KOPT-K1 (cell line): ENCODE measurements at regions not wholly inside any gene's neighbourhood (a gene's known extent, or its start where the extent isn't known, plus 50 kb on each side); places are given as distances from the start of the nearest gene placed in this dataset.
A peak's percentile ranks its signal among the peaks of the same experiment; 100 is the strongest.

Experiments
- H3K27ac ChIP-seq: fragments of 200-600 bp; sonication (generic); 2 replicates; pipeline ENCODE4 v1.5.1; 2016; ENCODE audit warnings: antibody characterized with exemption, mild to moderate bottlenecking, low read depth, low read length; ENCODE audit not compliant: poor library complexity, severe bottlenecking
- H3K36me3 ChIP-seq: fragments of 200-600 bp; sonication (generic); 2 replicates; pipeline ENCODE4 v1.5.1; 2017; ENCODE audit warnings: antibody characterized with exemption, mild to moderate bottlenecking, low read length, moderate library complexity; ENCODE audit not compliant: insufficient read depth
- H3K9me3 ChIP-seq: fragments of 200-600 bp; sonication (generic); 2 replicates; pipeline ENCODE4 v1.5.1; 2017; ENCODE audit warnings: antibody characterized with exemption, low read length, mild to moderate bottlenecking; ENCODE audit not compliant: insufficient read depth, poor library complexity, severe bottlenecking

- no peaks in the 10 kb centered on the region for H3K36me3 ChIP-seq
- H3K27ac ChIP-seq: no peak overlapping the region
- peaks cover 18% of the 10 kb centered on the region for H3K9me3 ChIP-seq
These were observed 241.4 kb downstream of the LACC1 start for GRCh38 chr13:44120849-44121755.

DNA sequence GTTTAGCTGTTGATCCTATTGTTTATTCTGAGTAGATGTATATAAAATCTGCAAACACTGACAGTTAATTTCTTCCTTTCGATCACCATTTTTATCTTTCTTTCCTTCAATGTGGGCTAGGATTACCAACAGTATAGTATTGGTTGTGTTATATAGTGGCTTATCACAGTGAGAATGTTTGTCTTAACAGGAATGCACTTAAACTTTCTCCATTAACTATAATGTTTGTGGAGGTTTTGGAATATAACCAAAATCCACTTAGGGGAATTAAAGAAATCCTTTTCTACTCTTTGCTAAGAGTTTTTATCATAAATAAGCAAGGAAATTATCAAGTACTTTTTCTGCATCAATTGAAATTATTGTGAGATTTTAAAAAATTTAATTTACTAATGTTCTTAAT, 244.6 kb downstream of the LACC1 start:
- Histone ChIP-seq H3K36me3 (no peaks in the 10 kb centered on the region), H3K27ac (no peak overlapping the region), H3K9me3 (peaks cover 18% of the 10 kb centered on the region)

DNA sequence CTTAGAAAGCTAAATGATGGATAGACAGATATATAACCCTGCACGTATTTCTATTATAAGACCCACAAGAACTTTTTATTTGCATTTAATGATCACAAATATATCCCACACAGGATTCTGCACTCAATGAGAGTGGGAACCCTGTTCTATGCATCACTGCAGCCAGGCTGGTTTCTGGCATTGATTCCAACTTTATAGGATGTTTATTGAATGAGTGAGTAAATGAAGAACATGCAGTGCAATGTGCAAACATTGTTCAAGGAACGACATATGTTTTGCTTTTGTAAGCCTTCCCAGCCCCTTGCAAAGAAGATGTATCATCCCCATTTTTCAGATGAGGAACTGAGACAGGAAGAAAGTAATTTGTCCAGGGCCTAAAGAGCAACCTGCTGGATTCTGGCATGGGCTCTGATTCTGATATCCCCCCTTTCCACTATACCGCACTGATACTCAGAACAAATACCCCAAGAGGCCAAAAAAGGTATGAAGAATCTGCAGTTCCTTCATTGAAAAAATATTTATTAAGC, 246.3 kb downstream of the LACC1 start:
- H3K36me3 ChIP-seq: no peaks in the 10 kb centered on the region
- H3K9me3 ChIP-seq: peaks cover 18% of the 10 kb centered on the region
- no peak overlapping the region for H3K27ac ChIP-seq

GRCh38 chr13:44128552-44129001, 245.0 kb upstream of the SERP2 start:
- H3K9me3 ChIP-seq: peaks cover 8% of the 10 kb centered on the region
- no peaks in the 10 kb centered on the region for H3K36me3 ChIP-seq
- H3K27ac ChIP-seq: no peak overlapping the region

DNA sequence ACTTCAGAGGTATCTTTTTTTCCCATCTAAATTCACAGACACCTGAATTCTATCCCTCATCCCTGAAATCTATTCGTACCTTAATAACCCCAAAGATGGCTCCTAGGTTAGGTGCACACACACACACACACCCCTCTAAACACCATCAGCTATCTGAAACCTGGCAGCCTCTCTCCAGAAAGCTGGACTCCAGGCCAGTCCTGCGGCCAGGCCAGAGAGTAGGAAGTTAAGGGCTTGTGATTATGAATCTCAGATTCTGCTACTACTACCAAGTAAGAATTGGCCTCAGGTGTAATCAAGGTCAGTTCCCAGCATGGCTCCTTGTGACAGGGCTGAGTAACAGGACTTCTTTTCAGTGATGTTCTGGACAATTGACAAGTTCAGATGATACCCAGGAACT, 244.2 kb upstream of the SERP2 start:
- Histone ChIP-seq H3K36me3 (no peaks in the 10 kb centered on the region), H3K9me3 (no peaks in the 10 kb centered on the region), H3K27ac (no peak overlapping the region)

DNA sequence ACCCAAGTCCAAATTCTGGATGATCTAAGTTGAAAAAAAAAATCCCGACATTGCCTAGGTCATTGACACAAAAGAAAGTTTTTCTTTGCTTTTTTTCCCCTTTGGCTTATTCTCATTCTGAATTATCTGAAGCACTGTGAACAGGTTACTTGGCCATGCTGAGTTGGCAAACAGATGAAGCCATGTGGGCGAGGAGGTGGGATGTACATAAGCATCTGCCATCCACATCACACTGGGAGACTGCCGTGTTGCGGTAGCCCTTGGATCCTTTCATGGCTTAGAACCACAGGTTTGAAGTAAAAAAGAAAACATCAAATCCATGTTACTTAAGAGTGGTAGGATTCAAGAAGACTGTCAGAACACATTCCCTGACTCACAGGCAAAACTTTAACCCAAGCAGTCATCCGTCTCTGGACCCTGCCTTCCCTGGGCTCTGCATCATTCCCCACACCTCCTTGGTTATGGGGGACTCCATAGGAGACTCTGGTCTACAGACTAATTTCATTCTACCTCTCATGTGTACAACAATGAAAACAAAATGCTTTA, 242.5 kb upstream of the SERP2 start:
- no peak overlapping the region for H3K27ac ChIP-seq
- H3K36me3 ChIP-seq: no peaks in the 10 kb centered on the region

GRCh38 chr13:44132710-44133109, 240.9 kb upstream of the SERP2 start:
- no peak overlapping the region for H3K27ac ChIP-seq
- no peaks in the 10 kb centered on the region for H3K9me3 ChIP-seq
- no peaks in the 10 kb centered on the region for H3K36me3 ChIP-seq

More for the DNA sequence above, 242.5 kb upstream of the SERP2 start:
- H3K9me3 ChIP-seq: no peaks in the 10 kb centered on the region

GRCh38 chr13:44133626-44134025, 240.0 kb upstream of the SERP2 start:
- Histone ChIP-seq H3K36me3 (no peaks in the 10 kb centered on the region), H3K27ac (no peak overlapping the region), H3K9me3 (no peaks in the 10 kb centered on the region)

DNA sequence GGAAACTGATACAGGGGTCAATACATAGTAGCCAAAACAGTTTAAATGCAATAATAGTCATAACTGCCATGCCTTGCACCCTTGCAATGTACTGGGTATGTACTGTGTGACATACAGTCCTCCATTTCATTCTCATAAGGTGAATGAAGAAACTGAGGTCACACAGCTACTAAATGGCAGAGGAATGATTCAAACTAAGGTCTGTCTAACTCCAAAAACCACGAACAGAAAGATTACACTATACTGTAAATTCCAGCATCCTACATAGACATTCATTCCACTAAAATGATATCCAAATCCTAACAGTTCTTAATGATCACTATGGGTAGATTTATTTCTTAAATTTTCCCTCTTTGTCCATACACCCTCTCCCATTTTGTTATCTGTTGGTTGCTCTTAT, 238.1 kb upstream of the SERP2 start:
- no peaks in the 10 kb centered on the region for H3K9me3 ChIP-seq
- no peak overlapping the region for H3K27ac ChIP-seq
- no peaks in the 10 kb centered on the region for H3K36me3 ChIP-seq

DNA sequence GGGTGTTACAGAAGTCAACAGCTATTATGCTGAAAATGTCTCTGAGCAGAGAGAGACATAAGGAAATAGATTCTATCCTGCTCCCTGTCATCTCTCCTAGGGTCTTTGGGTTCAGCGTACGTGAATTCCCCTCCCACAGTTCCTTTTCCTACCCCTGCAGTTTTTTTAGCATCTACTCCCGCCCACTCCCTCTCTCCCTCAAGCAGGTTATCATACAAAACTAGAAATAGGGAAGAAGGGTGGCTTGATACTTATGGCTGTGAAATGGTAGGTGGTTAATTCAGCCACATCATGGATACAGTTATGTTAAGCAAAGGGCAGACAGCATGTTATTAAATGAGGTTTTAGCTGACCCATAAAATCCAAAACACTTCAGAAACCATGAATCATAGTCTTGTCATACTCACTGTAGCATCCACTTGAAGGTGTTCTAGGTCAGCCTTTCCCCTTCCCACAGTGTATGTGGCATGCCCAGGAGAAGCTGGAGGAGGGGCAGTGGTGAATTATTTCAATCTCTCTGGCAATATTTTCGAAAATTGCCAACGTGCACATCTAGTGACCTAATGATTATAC, 236.8 kb upstream of the SERP2 start:
- Histone ChIP-seq H3K36me3 (no peaks in the 10 kb centered on the region), H3K27ac (no peak overlapping the region), H3K9me3 (no peaks in the 10 kb centered on the region)

- no peaks in the 10 kb centered on the region for H3K9me3 ChIP-seq
These were observed 236.2 kb upstream of the SERP2 start for GRCh38 chr13:44137466-44137865.

GRCh38 chr13:44140146-44140545, 233.5 kb upstream of the SERP2 start:
- no peaks in the 10 kb centered on the region for H3K9me3 ChIP-seq
- no peak overlapping the region for H3K27ac ChIP-seq
- H3K36me3 ChIP-seq: no peaks in the 10 kb centered on the region

More at GRCh38 chr13:44137466-44137865, 236.2 kb upstream of the SERP2 start:
- Histone ChIP-seq H3K27ac (no peak overlapping the region), H3K36me3 (no peaks in the 10 kb centered on the region)

GRCh38 chr13:44140888-44141724, 232.5 kb upstream of the SERP2 start:
- Histone ChIP-seq H3K9me3 (no peaks in the 10 kb centered on the region), H3K27ac (peak overlapping the region; percentile 81), H3K36me3 (no peaks in the 10 kb centered on the region)

DNA sequence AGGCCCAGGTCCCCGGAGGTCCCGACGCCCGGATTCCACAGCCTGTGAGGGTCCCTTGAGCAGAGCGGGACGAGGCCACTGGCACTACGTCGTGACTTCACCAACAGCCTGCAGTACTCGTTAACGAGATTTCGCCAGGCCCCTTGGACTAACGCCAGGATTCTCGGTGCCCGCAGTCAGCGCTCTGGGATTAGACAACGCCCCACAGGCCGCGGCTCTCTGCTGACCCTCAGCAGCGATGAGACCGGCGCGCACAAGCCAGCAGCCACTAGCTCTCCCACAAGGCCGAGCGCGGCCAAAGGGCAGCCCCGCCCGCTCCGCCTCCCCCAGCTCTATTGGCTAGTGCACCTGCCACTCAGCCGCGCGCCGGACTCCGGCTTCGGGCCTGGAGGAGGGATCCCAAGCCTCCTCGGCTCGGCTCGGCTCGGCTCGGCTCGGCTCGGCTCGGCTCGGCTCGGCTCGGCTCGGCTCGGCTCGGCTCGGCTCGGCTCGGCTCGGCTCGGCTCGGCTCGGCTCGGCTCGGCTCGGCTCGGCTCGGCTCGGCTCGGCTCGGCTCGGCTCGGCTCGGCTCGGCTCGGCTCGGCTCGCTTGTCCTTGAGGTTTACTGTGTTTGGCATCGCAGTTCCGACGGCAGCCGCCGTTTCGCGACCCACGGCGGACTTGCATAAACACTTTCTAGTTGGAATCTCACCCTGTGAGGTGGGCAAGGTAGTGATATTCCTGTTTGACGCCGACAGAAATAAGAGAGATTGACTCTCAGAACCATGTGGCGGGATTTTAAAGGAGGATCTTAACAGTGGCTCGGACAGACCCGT, 231.7 kb upstream of the SERP2 start:
- H3K9me3 ChIP-seq: no peaks in the 10 kb centered on the region
- no peaks in the 10 kb centered on the region for H3K36me3 ChIP-seq
- H3K27ac ChIP-seq: peak overlapping the region; percentile 81
